ENCODE measurements at regions not wholly inside any gene's neighbourhood (a gene's known extent, or its start where the extent isn't known, plus 50 kb on each side); places are given as distances from the start of the nearest gene placed in this dataset.

- ATAC-seq (no peak), DNase-seq (ENCODE audit: low spot score) (no peak)
- TF ChIP-seq E2F5 (CRISPR knock-in tag; IDR thresholded peaks at IDR 0.05) (no peak), RELA (CRISPR knock-in tag; IDR thresholded peaks at IDR 0.05; ENCODE audit: borderline replicate concordance) (no peak), PRDM15 (CRISPR knock-in tag; IDR thresholded peaks at IDR 0.05) (no peak), NR3C1 (CRISPR knock-in tag; conservative IDR thresholded peaks at IDR 0.05; ENCODE audit: low read depth) (no peak), MXD4 (CRISPR knock-in tag; IDR thresholded peaks at IDR 0.05; ENCODE audit: borderline replicate concordance) (no peak), TEAD4 (CRISPR knock-in tag; IDR thresholded peaks at IDR 0.05) (no peak), NR1H2 (CRISPR knock-in tag; IDR thresholded peaks at IDR 0.05) (no peak), FOXJ3 (CRISPR knock-in tag; IDR thresholded peaks at IDR 0.05; ENCODE audit: borderline replicate concordance) (no peak), JUN (CRISPR knock-in tag; IDR thresholded peaks at IDR 0.05) (no peak), MYBL2 (CRISPR knock-in tag; IDR thresholded peaks at IDR 0.05) (no peak), NFATC4 (CRISPR knock-in tag; IDR thresholded peaks at IDR 0.05) (no peak), ZMAT4 (CRISPR knock-in tag; IDR thresholded peaks at IDR 0.05) (no peak), ZNF121 (CRISPR knock-in tag; IDR thresholded peaks at IDR 0.05) (no peak), ESRRA (CRISPR knock-in tag; IDR thresholded peaks at IDR 0.05; ENCODE audit: borderline replicate concordance) (no peak), IRF1 (CRISPR knock-in tag; IDR thresholded peaks at IDR 0.05) (no peak), ATF6 (CRISPR knock-in tag; IDR thresholded peaks at IDR 0.05) (no peak), FOXP1 (CRISPR knock-in tag; IDR thresholded peaks at IDR 0.05; ENCODE audit: borderline replicate concordance) (no peak)
- Mint-ChIP-seq H3K36me3 (no peaks in the 10 kb centered on the region), H3K27me3 (ENCODE audit: low read depth) (no peaks in the 10 kb centered on the region), H3K27ac (no peak overlapping the region), H3K4me3 (no peak overlapping the region), H3K9me3 (peaks cover 9% of the 10 kb centered on the region), H3K4me1 (0 out of 2 replicates have a peak, but pooled peaks cover 2% of the 10 kb centered on the region)
- ChIA-PET CTCF (no interaction called here), POLR2A (no interaction called here)
Measured at GRCh38 chr5:82684659-82685058, 392.5 kb downstream of the TMEM167A start.

- CTCF ChIA-PET: no interaction called here
- no peak for TF ChIP-seq RELA (CRISPR knock-in tag; IDR thresholded peaks at IDR 0.05; ENCODE audit: borderline replicate concordance)
- no peak for TF ChIP-seq SMAD3 (CRISPR knock-in tag; IDR thresholded peaks at IDR 0.05; ENCODE audit: borderline replicate concordance)
- no peak for TF ChIP-seq CTCF (IDR thresholded peaks at IDR 0.05)
- TF ChIP-seq ELF4 (CRISPR knock-in tag; IDR thresholded peaks at IDR 0.05; ENCODE audit: low read depth): no peak
- TF ChIP-seq STAT6 (CRISPR knock-in tag; conservative IDR thresholded peaks at IDR 0.05; ENCODE audit: low read depth): no peak
- no peak for TF ChIP-seq GABPB1 (CRISPR knock-in tag; IDR thresholded peaks at IDR 0.05)
- TF ChIP-seq E2F1 (CRISPR knock-in tag; IDR thresholded peaks at IDR 0.05): no peak
Measured at GRCh38 chr5:82684165-82684564, 393.0 kb downstream of the TMEM167A start.

More at GRCh38 chr5:82684165-82684564, 393.0 kb downstream of the TMEM167A start:
- ATAC-seq (no peak), DNase-seq (ENCODE audit: low spot score) (no peak)
- 0 out of 2 replicates have a peak, but pooled peaks cover 2% of the 10 kb centered on the region for H3K4me1 Mint-ChIP-seq
- no peaks in the 10 kb centered on the region for H3K36me3 Mint-ChIP-seq
- no peaks in the 10 kb centered on the region for H3K27me3 Mint-ChIP-seq (ENCODE audit: low read depth)
- H3K9me3 Mint-ChIP-seq: peaks cover 9% of the 10 kb centered on the region
- no peak overlapping the region for H3K27ac Mint-ChIP-seq
- POLR2A ChIA-PET: no interaction called here
- no peak overlapping the region for H3K4me3 Mint-ChIP-seq
